ENCODE measurements at regions not wholly inside any gene's neighbourhood (a gene's known extent, or its start where the extent isn't known, plus 50 kb on each side); places are given as distances from the start of the nearest gene placed in this dataset.

DNA sequence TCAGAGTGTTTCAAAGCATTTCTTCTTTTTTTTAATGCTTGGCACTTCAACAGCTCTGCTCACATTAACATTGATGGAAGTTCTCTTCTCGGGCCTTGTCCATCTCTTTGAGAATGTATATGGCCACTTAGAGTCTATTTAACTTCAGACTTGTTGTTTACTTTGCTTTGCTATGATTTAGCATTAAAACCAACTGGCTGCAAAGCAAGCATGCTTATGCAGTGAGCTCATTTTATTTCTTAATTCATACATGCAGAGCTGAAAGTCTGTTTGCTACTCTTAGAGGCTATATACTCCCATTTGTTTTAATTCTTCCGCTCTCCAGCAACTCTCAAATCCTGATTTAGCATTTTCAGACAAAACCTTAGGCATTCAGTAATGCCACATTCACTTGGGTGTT lies 107.6 kb upstream of the PACRGL start (continued):
- TF ChIP-seq ETS1 (IDR thresholded peaks at IDR 0.05) (no peak), EZH2 (IDR thresholded peaks at IDR 0.05; ENCODE audit: low read depth, unreplicated experiment) (no peak), ZNF114 (CRISPR knock-in tag; IDR thresholded peaks at IDR 0.05) (no peak), CREB1 (CRISPR knock-in tag; IDR thresholded peaks at IDR 0.05; ENCODE audit: low read depth) (no peak), REST (IDR thresholded peaks at IDR 0.05; ENCODE audit: unreplicated experiment) (no peak), STAT1 (IDR thresholded peaks at IDR 0.05; ENCODE audit: unreplicated experiment) (no peak), CTCF (conservative IDR thresholded peaks at IDR 0.05; ENCODE audit: low read depth in 2 of 2) (no peak), JUNB (IDR thresholded peaks at IDR 0.05; ENCODE audit: unreplicated experiment) (no peak), POLR2AphosphoS5 (IDR thresholded peaks at IDR 0.05; ENCODE audit: low read depth) (no peak)

- Histone ChIP-seq H3K79me2 (replicated peaks; ENCODE audit: insufficient read depth) (no peaks in the 10 kb centered on the region), H4K20me1 (replicated peaks; ENCODE audit: insufficient read depth) (no peaks in the 10 kb centered on the region), H3K27ac (ENCODE audit: low read depth) (no peak overlapping the region), H3K27me3 (ENCODE audit: insufficient read depth) (no peaks in the 10 kb centered on the region), H3F3A (replicated peaks; ENCODE audit: low read depth) (no peaks in the 10 kb centered on the region), H3K4me3 (no peak overlapping the region), H3K4me2 (no peak overlapping the region), H2AFZ (no peak overlapping the region), H3K9me2 (ENCODE audit: insufficient read depth) (0 out of 2 replicates have a peak, but pooled peaks cover 8% of the 10 kb centered on the region), H3K36me3 (ENCODE audit: insufficient read depth) (no peaks in the 10 kb centered on the region), H3K4me1 (ENCODE audit: insufficient read depth) (no peaks in the 10 kb centered on the region)
- H3K9me3 Mint-ChIP-seq: no peaks in the 10 kb centered on the region
- H3K4me3 Mint-ChIP-seq: no peak overlapping the region
- TF ChIP-seq ETS1 (IDR thresholded peaks at IDR 0.05) (no peak), EZH2phosphoT487 (IDR thresholded peaks at IDR 0.05; ENCODE audit: unreplicated experiment) (no peak), REST (IDR thresholded peaks at IDR 0.05; ENCODE audit: unreplicated experiment) (no peak), CTCF (conservative IDR thresholded peaks at IDR 0.05; ENCODE audit: low read depth in 2 of 2) (no peak), ZNF331 (CRISPR knock-in tag; IDR thresholded peaks at IDR 0.05; ENCODE audit: low read depth) (no peak), JUNB (IDR thresholded peaks at IDR 0.05; ENCODE audit: unreplicated experiment) (no peak)
- DNase-seq (ENCODE audit: low spot score): no peak
- H3K27ac Mint-ChIP-seq: no peak overlapping the region
- ATAC-seq: no peak
- 0 out of 3 replicates have a peak, but pooled peaks cover 6% of the 10 kb centered on the region for H3K36me3 Mint-ChIP-seq (ENCODE audit: low read depth)
- no peaks in the 10 kb centered on the region for H3K4me1 Mint-ChIP-seq
- H3K27me3 Mint-ChIP-seq (ENCODE audit: insufficient read depth, low read depth, poor library complexity): no peaks in the 10 kb centered on the region
Measured at GRCh38 chr4:20598626-20599025, 101.6 kb upstream of the PACRGL start.

Measured in GM23338 (cell line).